ENCODE measurements at regions not wholly inside any gene's neighbourhood (a gene's known extent, or its start where the extent isn't known, plus 50 kb on each side); places are given as distances from the start of the nearest gene placed in this dataset.

DNA sequence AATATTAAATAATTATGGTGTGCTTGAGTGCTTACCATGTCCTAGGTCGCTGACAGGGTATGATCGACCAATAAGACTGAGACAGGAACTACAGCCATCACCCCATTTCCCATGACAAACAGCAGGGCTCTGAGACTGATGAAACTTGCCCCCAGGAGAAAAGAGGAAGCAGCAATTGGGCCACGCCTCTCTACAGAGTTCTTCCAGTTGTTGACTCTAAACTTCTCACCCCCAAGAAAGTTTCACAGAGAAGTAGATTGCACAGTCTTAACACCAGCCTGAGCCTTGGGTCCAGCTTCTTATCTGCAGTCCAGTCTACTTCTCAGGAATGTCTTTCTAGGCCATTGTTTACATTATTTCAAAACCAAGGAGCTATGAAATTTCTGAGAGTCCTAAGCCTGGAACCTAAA is 182.2 kb upstream of the ANKRD55 start (continued):
- TF ChIP-seq, protein P1, sequence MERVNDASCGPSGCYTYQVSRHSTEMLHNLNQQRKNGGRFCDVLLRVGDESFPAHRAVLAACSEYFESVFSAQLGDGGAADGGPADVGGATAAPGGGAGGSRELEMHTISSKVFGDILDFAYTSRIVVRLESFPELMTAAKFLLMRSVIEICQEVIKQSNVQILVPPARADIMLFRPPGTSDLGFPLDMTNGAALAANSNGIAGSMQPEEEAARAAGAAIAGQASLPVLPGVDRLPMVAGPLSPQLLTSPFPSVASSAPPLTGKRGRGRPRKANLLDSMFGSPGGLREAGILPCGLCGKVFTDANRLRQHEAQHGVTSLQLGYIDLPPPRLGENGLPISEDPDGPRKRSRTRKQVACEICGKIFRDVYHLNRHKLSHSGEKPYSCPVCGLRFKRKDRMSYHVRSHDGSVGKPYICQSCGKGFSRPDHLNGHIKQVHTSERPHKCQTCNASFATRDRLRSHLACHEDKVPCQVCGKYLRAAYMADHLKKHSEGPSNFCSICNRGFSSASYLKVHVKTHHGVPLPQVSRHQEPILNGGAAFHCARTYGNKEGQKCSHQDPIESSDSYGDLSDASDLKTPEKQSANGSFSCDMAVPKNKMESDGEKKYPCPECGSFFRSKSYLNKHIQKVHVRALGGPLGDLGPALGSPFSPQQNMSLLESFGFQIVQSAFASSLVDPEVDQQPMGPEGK (CRISPR knock-in tag; IDR thresholded peaks at IDR 0.05; ENCODE audit: borderline replicate concordance), result no peak
- TF ChIP-seq, protein P2, sequence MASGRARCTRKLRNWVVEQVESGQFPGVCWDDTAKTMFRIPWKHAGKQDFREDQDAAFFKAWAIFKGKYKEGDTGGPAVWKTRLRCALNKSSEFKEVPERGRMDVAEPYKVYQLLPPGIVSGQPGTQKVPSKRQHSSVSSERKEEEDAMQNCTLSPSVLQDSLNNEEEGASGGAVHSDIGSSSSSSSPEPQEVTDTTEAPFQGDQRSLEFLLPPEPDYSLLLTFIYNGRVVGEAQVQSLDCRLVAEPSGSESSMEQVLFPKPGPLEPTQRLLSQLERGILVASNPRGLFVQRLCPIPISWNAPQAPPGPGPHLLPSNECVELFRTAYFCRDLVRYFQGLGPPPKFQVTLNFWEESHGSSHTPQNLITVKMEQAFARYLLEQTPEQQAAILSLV (tag; IDR thresholded peaks at IDR 0.05), result no peak
- TF ChIP-seq RAD21 (CRISPR knock-in tag; conservative IDR thresholded peaks at IDR 0.05 in 1 of 2, IDR thresholded peaks at IDR 0.05 in 1 of 2) (peak; percentile 33 to 41; a peak in 2 of 4 replicates), MYC (IDR thresholded peaks at IDR 0.05; ENCODE audit: low read depth, low read length) (peak; percentile 25; the same call in 1 of the 2 replicates), MYC (CRISPR knock-in tag; IDR thresholded peaks at IDR 0.05; ENCODE audit: borderline replicate concordance, low read depth) (no peak), NR2C2 (CRISPR knock-in tag; IDR thresholded peaks at IDR 0.05) (no peak), NR2C2 (tag; IDR thresholded peaks at IDR 0.05) (no peak; the same call in 1 of the 2 replicates), BCOR (IDR thresholded peaks at IDR 0.05) (no peak), RBBP5 (IDR thresholded peaks at IDR 0.05; ENCODE audit: borderline replicate concordance, insufficient read depth, low read length, poor library complexity, severe bottlenecking) (no peak), CEBPG (CRISPR knock-in tag; IDR thresholded peaks at IDR 0.05) (peak; percentile 78; the same call in 1 of the 2 replicates), CEBPG (tag; conservative IDR thresholded peaks at IDR 0.05 in 1 of 2, IDR thresholded peaks at IDR 0.05 in 1 of 2) (peak; percentile 62 to 79), CBFA2T3 (IDR thresholded peaks at IDR 0.05) (peak; percentile 69), ATF1 (CRISPR knock-in tag; IDR thresholded peaks at IDR 0.05) (no peak), ATF1 (tag; IDR thresholded peaks at IDR 0.05) (peak; percentile 39; the same call in 1 of the 2 replicates)
- TF ChIP-seq, protein P3, sequence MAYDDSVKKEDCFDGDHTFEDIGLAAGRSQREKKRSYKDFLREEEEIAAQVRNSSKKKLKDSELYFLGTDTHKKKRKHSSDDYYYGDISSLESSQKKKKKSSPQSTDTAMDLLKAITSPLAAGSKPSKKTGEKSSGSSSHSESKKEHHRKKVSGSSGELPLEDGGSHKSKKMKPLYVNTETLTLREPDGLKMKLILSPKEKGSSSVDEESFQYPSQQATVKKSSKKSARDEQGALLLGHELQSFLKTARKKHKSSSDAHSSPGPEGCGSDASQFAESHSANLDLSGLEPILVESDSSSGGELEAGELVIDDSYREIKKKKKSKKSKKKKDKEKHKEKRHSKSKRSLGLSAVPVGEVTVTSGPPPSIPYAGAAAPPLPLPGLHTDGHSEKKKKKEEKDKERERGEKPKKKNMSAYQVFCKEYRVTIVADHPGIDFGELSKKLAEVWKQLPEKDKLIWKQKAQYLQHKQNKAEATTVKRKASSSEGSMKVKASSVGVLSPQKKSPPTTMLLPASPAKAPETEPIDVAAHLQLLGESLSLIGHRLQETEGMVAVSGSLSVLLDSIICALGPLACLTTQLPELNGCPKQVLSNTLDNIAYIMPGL (CRISPR knock-in tag; IDR thresholded peaks at IDR 0.05), result no peak
- TF ChIP-seq, protein P4, sequence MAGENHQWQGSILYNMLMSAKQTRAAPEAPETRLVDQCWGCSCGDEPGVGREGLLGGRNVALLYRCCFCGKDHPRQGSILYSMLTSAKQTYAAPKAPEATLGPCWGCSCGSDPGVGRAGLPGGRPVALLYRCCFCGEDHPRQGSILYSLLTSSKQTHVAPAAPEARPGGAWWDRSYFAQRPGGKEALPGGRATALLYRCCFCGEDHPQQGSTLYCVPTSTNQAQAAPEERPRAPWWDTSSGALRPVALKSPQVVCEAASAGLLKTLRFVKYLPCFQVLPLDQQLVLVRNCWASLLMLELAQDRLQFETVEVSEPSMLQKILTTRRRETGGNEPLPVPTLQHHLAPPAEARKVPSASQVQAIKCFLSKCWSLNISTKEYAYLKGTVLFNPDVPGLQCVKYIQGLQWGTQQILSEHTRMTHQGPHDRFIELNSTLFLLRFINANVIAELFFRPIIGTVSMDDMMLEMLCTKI (IDR thresholded peaks at IDR 0.05; ENCODE audit: partially characterized antibody), result no peak
- TF ChIP-seq, protein P5, sequence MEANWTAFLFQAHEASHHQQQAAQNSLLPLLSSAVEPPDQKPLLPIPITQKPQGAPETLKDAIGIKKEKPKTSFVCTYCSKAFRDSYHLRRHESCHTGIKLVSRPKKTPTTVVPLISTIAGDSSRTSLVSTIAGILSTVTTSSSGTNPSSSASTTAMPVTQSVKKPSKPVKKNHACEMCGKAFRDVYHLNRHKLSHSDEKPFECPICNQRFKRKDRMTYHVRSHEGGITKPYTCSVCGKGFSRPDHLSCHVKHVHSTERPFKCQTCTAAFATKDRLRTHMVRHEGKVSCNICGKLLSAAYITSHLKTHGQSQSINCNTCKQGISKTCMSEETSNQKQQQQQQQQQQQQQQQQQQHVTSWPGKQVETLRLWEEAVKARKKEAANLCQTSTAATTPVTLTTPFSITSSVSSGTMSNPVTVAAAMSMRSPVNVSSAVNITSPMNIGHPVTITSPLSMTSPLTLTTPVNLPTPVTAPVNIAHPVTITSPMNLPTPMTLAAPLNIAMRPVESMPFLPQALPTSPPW (CRISPR knock-in tag; IDR thresholded peaks at IDR 0.05), result peak; percentile 37; the same call in 1 of the 2 replicates
- TF ChIP-seq, protein P6, sequence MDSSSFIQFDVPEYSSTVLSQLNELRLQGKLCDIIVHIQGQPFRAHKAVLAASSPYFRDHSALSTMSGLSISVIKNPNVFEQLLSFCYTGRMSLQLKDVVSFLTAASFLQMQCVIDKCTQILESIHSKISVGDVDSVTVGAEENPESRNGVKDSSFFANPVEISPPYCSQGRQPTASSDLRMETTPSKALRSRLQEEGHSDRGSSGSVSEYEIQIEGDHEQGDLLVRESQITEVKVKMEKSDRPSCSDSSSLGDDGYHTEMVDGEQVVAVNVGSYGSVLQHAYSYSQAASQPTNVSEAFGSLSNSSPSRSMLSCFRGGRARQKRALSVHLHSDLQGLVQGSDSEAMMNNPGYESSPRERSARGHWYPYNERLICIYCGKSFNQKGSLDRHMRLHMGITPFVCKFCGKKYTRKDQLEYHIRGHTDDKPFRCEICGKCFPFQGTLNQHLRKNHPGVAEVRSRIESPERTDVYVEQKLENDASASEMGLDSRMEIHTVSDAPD (CRISPR knock-in tag; IDR thresholded peaks at IDR 0.05), result no peak

Measured in K562 (cell line).